ENCODE measurements at regions not wholly inside any gene's neighbourhood (a gene's known extent, or its start where the extent isn't known, plus 50 kb on each side); places are given as distances from the start of the nearest gene placed in this dataset.

GRCh38 chr1:73662526-73662925 is 535.5 kb downstream of the LRRIQ3 start:
- no peaks in the 10 kb centered on the region for H3K79me2 ChIP-seq (ENCODE audit: insufficient read depth, low read length)
- H3F3A ChIP-seq (ENCODE audit: insufficient read depth, low read length) = no peaks in the 10 kb centered on the region
- no peaks in the 10 kb centered on the region for H4K20me1 ChIP-seq (ENCODE audit: insufficient read depth, low read length)
- TF ChIP-seq CTCF (IDR thresholded peaks at IDR 0.05; ENCODE audit: low read length) = no peak
- no peak for TF ChIP-seq EZH2 (IDR thresholded peaks at IDR 0.05; ENCODE audit: borderline replicate concordance, low read length)
- no peaks in the 10 kb centered on the region for H3K4me1 ChIP-seq (ENCODE audit: insufficient read depth, low read length, severe bottlenecking)
- no peaks in the 10 kb centered on the region for H3K9me3 ChIP-seq (ENCODE audit: low read length)
- no peak overlapping the region for H2AFZ ChIP-seq (ENCODE audit: low read length)
- no peaks in the 10 kb centered on the region for H3K36me3 ChIP-seq (ENCODE audit: insufficient read depth, low read length)
- H3K4me2 ChIP-seq (ENCODE audit: low read length) = no peak overlapping the region
- no peaks in the 10 kb centered on the region for H3K9me2 ChIP-seq (ENCODE audit: low read depth, low read length)
- H3K4me3 ChIP-seq (ENCODE audit: low read depth, low read length, poor library complexity, severe bottlenecking) = no peak overlapping the region
- no peak overlapping the region for H3K9ac ChIP-seq (ENCODE audit: low read length)
- no peaks in the 10 kb centered on the region for H3K27me3 ChIP-seq (ENCODE audit: insufficient read depth, low read length)
- no peak overlapping the region for H3K27ac ChIP-seq (ENCODE audit: low read depth, low read length, poor library complexity, severe bottlenecking)

- no peaks in the 10 kb centered on the region for H3K36me3 ChIP-seq (ENCODE audit: insufficient read depth, low read length)
- H3K4me2 ChIP-seq (ENCODE audit: low read length) = no peak overlapping the region
- no peaks in the 10 kb centered on the region for H3K4me1 ChIP-seq (ENCODE audit: insufficient read depth, low read length, severe bottlenecking)
- no peak overlapping the region for H3K27ac ChIP-seq (ENCODE audit: low read depth, low read length, poor library complexity, severe bottlenecking)
- no peaks in the 10 kb centered on the region for H4K20me1 ChIP-seq (ENCODE audit: insufficient read depth, low read length)
- H3K9ac ChIP-seq (ENCODE audit: low read length) = no peak overlapping the region
- no peak overlapping the region for H3K4me3 ChIP-seq (ENCODE audit: low read depth, low read length, poor library complexity, severe bottlenecking)
- TF ChIP-seq EZH2 (IDR thresholded peaks at IDR 0.05; ENCODE audit: borderline replicate concordance, low read length) (no peak), CTCF (IDR thresholded peaks at IDR 0.05; ENCODE audit: low read length) (no peak)
- H3K9me3 ChIP-seq (ENCODE audit: low read length) = no peaks in the 10 kb centered on the region
- no peak overlapping the region for H2AFZ ChIP-seq (ENCODE audit: low read length)
- no peaks in the 10 kb centered on the region for H3K9me2 ChIP-seq (ENCODE audit: low read depth, low read length)
- no peaks in the 10 kb centered on the region for H3K27me3 ChIP-seq (ENCODE audit: insufficient read depth, low read length)
- H3K79me2 ChIP-seq (ENCODE audit: insufficient read depth, low read length) = no peaks in the 10 kb centered on the region
- no peaks in the 10 kb centered on the region for H3F3A ChIP-seq (ENCODE audit: insufficient read depth, low read length)
Observed at GRCh38 chr1:73659136-73659535, 538.8 kb downstream of the LRRIQ3 start.

- TF ChIP-seq EZH2 (IDR thresholded peaks at IDR 0.05; ENCODE audit: borderline replicate concordance, low read length) (no peak), CTCF (IDR thresholded peaks at IDR 0.05; ENCODE audit: low read length) (no peak)
- Histone ChIP-seq H3K36me3 (ENCODE audit: insufficient read depth, low read length) (no peaks in the 10 kb centered on the region), H3K4me1 (ENCODE audit: insufficient read depth, low read length, severe bottlenecking) (no peaks in the 10 kb centered on the region), H3K9ac (ENCODE audit: low read length) (no peak overlapping the region), H3K9me2 (ENCODE audit: low read depth, low read length) (no peaks in the 10 kb centered on the region), H3K9me3 (ENCODE audit: low read length) (no peaks in the 10 kb centered on the region), H3K4me3 (ENCODE audit: low read depth, low read length, poor library complexity, severe bottlenecking) (no peak overlapping the region), H4K20me1 (ENCODE audit: insufficient read depth, low read length) (no peaks in the 10 kb centered on the region), H3K27ac (ENCODE audit: low read depth, low read length, poor library complexity, severe bottlenecking) (no peak overlapping the region), H3F3A (ENCODE audit: insufficient read depth, low read length) (no peaks in the 10 kb centered on the region), H2AFZ (ENCODE audit: low read length) (no peak overlapping the region), H3K27me3 (ENCODE audit: insufficient read depth, low read length) (no peaks in the 10 kb centered on the region), H3K4me2 (ENCODE audit: low read length) (no peak overlapping the region), H3K79me2 (ENCODE audit: insufficient read depth, low read length) (no peaks in the 10 kb centered on the region)
Observed at GRCh38 chr1:73654714-73655113, 543.3 kb downstream of the LRRIQ3 start.

Measured in OCI-LY1 (cell line).